ENCODE measurements at regions not wholly inside any gene's neighbourhood (a gene's known extent, or its start where the extent isn't known, plus 50 kb on each side); places are given as distances from the start of the nearest gene placed in this dataset.

DNA sequence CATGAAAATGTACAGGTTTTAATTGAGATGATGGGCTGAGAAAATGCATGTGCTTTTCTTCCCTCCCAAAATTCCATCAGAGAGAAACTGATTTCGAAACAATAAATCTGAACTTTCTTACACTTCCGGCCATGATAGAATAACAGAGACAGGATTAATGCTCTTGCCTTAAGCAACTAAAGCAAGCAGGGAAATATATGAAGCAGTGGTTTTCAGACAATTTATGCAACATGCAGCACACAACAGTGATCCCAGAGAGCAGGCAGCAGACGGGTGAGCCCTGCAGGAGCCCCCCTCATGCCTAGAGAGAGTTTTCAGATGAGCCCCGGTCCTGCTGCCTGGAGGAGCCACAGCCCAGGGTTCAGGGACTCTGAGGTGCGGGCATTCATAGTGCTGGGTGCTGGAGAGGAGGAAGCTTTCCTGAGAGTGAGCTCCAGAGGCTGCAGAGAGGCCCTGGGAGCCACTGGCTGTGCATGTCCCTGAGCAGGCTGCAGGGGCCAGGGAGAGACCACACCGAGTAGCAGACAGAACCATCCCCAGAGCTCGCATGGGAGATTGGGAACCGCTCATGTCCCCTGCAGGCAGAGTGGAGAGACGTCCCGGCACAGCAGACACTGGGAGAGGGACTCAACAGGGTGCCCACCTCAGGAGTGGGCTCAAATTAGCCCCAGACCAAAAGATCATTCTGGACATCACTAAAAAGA, 143.5 kb downstream of the OLFM1 start:
- no peak for TF ChIP-seq EZH2 (IDR thresholded peaks at IDR 0.05; ENCODE audit: low read length)
- TF ChIP-seq, protein P1, sequence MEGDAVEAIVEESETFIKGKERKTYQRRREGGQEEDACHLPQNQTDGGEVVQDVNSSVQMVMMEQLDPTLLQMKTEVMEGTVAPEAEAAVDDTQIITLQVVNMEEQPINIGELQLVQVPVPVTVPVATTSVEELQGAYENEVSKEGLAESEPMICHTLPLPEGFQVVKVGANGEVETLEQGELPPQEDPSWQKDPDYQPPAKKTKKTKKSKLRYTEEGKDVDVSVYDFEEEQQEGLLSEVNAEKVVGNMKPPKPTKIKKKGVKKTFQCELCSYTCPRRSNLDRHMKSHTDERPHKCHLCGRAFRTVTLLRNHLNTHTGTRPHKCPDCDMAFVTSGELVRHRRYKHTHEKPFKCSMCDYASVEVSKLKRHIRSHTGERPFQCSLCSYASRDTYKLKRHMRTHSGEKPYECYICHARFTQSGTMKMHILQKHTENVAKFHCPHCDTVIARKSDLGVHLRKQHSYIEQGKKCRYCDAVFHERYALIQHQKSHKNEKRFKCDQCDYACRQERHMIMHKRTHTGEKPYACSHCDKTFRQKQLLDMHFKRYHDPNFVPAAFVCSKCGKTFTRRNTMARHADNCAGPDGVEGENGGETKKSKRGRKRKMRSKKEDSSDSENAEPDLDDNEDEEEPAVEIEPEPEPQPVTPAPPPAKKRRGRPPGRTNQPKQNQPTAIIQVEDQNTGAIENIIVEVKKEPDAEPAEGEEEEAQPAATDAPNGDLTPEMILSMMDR (optimal IDR thresholded peaks at IDR 0.05 in 1 of 3, IDR thresholded peaks at IDR 0.05 in 1 of 3, conservative IDR thresholded peaks at IDR 0.05 in 1 of 3; ENCODE audit: extremely low read depth in 1 of 3, insufficient read depth in 2 of 3, low read length in 3 of 3) = no peak

All from keratinocyte (primary cell).